Epithelial cell of proximal tubule (primary cell): ENCODE measurements at regions not wholly inside any gene's neighbourhood (a gene's known extent, or its start where the extent isn't known, plus 50 kb on each side); places are given as distances from the start of the nearest gene placed in this dataset.

Experiments
- DNase-seq: peaks from one replicate; pipeline ENCODE4 v3.0.0-alpha.2; 2011; ENCODE audit warnings: low read depth
- H3K4me3 ChIP-seq: 2 replicates; pipeline ENCODE4 v1.5.1; 2011; ENCODE audit warnings: low read depth, mild to moderate bottlenecking, low read length
- CTCF ChIP-seq: conservative IDR thresholded peaks from 2 replicates; pipeline ENCODE4 v1.5.1; 2012; ENCODE audit warnings: low read depth, mild to moderate bottlenecking, low read length

GRCh38 chr1:14328685-14329084 lies 269.8 kb upstream of the KAZN start:
- TF ChIP-seq CTCF = no peak

DNA sequence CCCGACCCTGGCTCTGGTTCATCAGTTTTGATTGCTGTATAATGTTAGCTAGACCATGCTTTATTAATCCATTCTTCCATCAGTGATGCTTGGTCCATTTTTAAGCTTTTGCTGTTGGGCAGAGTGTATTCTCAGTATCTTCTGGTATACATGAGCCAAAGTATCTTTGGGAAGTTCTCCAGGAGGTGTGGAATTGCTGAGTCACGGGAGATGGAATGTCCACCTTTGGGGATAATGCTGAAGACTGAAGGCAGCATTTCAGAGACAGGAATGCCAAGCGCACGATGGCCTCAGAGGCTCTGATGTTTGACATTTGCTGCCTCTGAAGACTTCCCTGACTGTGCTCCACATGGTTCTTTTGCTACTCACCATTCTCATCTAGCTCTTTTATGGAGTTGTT lies 266.3 kb upstream of the KAZN start:
- DNase-seq = no peak
- H3K4me3 ChIP-seq = no peak overlapping the region
- TF ChIP-seq CTCF = no peak

More at GRCh38 chr1:14328685-14329084, 269.8 kb upstream of the KAZN start:
- no peak for DNase-seq
- H3K4me3 ChIP-seq = no peak overlapping the region

GRCh38 chr1:14334336-14335176 lies 263.9 kb upstream of the KAZN start:
- DNase-seq = no peak
- H3K4me3 ChIP-seq = no peak overlapping the region
- no peak for TF ChIP-seq CTCF

- TF ChIP-seq CTCF = no peak
- no peak overlapping the region for H3K4me3 ChIP-seq
Measured at GRCh38 chr1:14338509-14338908, 260.0 kb upstream of the KAZN start.

GRCh38 chr1:14339288-14339687 lies 259.2 kb upstream of the KAZN start:
- no peak for DNase-seq
- TF ChIP-seq CTCF = no peak
- no peak overlapping the region for H3K4me3 ChIP-seq

More at GRCh38 chr1:14338509-14338908, 260.0 kb upstream of the KAZN start:
- no peak for DNase-seq

DNA sequence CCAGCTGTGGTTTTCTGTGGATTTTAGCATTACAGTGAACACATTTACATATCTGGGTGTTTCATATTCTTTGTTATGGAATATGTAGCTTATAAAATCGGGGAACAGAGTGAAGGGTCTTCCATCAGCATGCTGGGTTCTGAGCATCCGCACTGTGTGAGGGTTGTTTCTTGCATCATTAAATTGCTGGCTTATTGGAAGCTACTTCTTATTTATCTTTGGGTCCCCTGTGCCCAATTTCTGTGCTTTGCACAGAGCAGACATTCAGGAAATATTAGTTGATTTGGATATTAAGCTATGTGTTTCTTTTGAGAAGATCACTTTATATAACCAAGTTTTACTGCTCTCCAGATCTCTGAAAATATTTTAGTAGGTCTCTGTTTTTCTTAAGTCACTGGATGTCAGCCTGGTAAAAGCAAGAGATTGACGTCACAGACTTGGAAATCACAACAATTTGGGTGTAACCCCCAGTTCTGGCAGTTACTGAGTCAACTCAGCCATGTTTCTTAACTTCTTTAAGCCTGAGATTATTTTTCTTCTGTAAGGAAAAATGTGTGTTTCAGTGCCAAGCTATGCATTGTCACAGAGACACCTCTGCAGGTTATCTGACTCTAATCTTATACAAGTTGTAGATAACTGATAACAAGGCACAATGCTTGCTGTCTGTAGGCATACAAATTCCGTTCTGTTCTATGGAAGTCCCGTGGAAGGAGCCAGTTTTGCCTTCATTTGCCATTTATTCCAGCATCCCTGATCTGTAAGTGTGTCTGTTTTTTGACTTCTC lies 258.3 kb upstream of the KAZN start:
- H3K4me3 ChIP-seq = no peak overlapping the region
- no peak for TF ChIP-seq CTCF
- no peak for DNase-seq

DNA sequence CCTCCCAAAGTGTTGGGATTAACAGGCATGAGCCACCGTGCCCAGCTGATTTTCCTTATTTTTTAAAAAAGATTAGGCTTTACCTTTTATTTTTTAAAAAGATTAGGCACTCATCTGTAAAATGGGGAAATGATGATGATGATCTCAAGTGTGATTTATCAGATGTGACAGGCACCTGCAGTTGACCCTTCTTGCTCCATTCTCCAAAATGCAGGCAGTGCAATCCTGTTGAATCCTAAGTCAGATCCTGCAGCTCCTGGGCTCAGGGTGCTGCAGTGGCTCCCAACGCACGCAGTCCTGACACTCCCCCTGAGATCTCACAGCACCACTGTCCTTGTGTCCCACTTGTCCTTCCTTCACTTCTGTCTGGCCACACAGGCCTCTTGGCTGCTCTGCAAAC lies 257.3 kb upstream of the KAZN start:
- no peak overlapping the region for H3K4me3 ChIP-seq
- DNase-seq = no peak
- no peak for TF ChIP-seq CTCF
